Liver (tissue), 8 donors: ENCODE measurements at regions not wholly inside any gene's neighbourhood (a gene's known extent, or its start where the extent isn't known, plus 50 kb on each side); places are given as distances from the start of the nearest gene placed in this dataset.

Experiments used
- DNase-seq: peaks from one replicate; pipeline ENCODE4 v3.0.0-alpha.2; 2017; ENCODE audit warnings: low spot score
- H3K27ac ChIP-seq, 2 donors: one replicate each; pipeline ENCODE4 v1.7.0; 2013; ENCODE audit warnings: inconsistent platforms in 2 of 2, low read length in 2 of 2, control low read depth in 1 of 2, low read depth in 1 of 2, mild to moderate bottlenecking in 1 of 2
- H3K27me3 ChIP-seq, 4 donors: one replicate each; pipeline versions ENCODE4 v1.6.1 to v1.7.0; 2013; ENCODE audit warnings: low read length in 3 of 4, inconsistent platforms in 1 of 4, mild to moderate bottlenecking in 1 of 4, moderate library complexity in 1 of 4; ENCODE audit not compliant: control insufficient read depth in 4 of 4, insufficient read depth in 4 of 4
- H3K36me3 ChIP-seq, 4 donors: one replicate each; pipeline versions ENCODE4 v1.6.1 to v1.7.0; 2013; ENCODE audit warnings: low read length in 3 of 4, mild to moderate bottlenecking in 3 of 4, low read depth in 1 of 4, moderate library complexity in 1 of 4; ENCODE audit not compliant: control insufficient read depth in 4 of 4, insufficient read depth in 3 of 4
- H3K4me1 ChIP-seq, 4 donors: one replicate each; pipeline versions ENCODE4 v1.6.1 to v1.7.0; 2013; ENCODE audit warnings: low read length in 3 of 4, mild to moderate bottlenecking in 3 of 4, moderate library complexity in 1 of 4; ENCODE audit not compliant: control insufficient read depth in 4 of 4, insufficient read depth in 4 of 4
- H3K4me3 ChIP-seq, 3 donors: one replicate each; pipeline versions ENCODE4 v1.6.1 to v1.7.0; 2013; ENCODE audit warnings: low read length in 3 of 3, control low read depth in 1 of 3, low read depth in 1 of 3, mild to moderate bottlenecking in 1 of 3
- H3K9ac ChIP-seq, 2 donors: one replicate each; pipeline ENCODE4 v1.7.0; 2013; ENCODE audit warnings: low read length in 2 of 2, mild to moderate bottlenecking in 2 of 2, moderate library complexity in 2 of 2, control low read depth in 1 of 2, low read depth in 1 of 2
- H3K9me3 ChIP-seq, 4 donors: one replicate each; pipeline versions ENCODE4 v1.6.1 to v1.7.0; 2013; ENCODE audit warnings: low read length in 3 of 4; ENCODE audit not compliant: control insufficient read depth in 4 of 4
- FOXA1 ChIP-seq: IDR thresholded peaks from 2 replicates; pipeline ENCODE4 v1.6.1; 2016; ENCODE audit warnings: antibody characterized with exemption
- FOXA2 ChIP-seq: IDR thresholded peaks from 2 replicates; pipeline ENCODE4 v1.6.1; 2016; ENCODE audit warnings: antibody characterized with exemption
- GABPA ChIP-seq, 2 donors: IDR thresholded peaks in 1 of 2; conservative IDR thresholded peaks in 1 of 2; 2 replicates each; pipeline ENCODE4 v1.6.1; 2016; ENCODE audit warnings: antibody characterized with exemption in 2 of 2, mild to moderate bottlenecking in 1 of 2, moderate library complexity in 1 of 2
- HNF4A ChIP-seq, 2 donors: conservative IDR thresholded peaks; 2 replicates each; pipeline ENCODE4 v1.6.1; 2016; ENCODE audit warnings: antibody characterized with exemption in 2 of 2, mild to moderate bottlenecking in 2 of 2
- HNF4G ChIP-seq: IDR thresholded peaks from 2 replicates; pipeline ENCODE4 v1.6.1; 2016; ENCODE audit warnings: antibody characterized with exemption
- JUND ChIP-seq, 2 donors: IDR thresholded peaks; 2 replicates each; pipeline ENCODE4 v1.6.1; 2016; ENCODE audit warnings: antibody characterized with exemption in 2 of 2
- NR2F2 ChIP-seq: IDR thresholded peaks from 2 replicates; pipeline ENCODE4 v1.6.1; 2016; ENCODE audit warnings: antibody characterized with exemption
- RAD21 ChIP-seq, 2 donors: IDR thresholded peaks; 2 replicates each; pipeline ENCODE4 v1.6.1; 2016; ENCODE audit warnings: antibody characterized with exemption in 2 of 2, mild to moderate bottlenecking in 2 of 2
- RXRA ChIP-seq, 2 donors: IDR thresholded peaks; 2 replicates each; pipeline ENCODE4 v1.6.1; 2017 to 2018; ENCODE audit warnings: antibody characterized with exemption in 2 of 2, mild to moderate bottlenecking in 1 of 2
- SP1 ChIP-seq: IDR thresholded peaks from 2 replicates; pipeline ENCODE4 v1.6.1; 2018; ENCODE audit warnings: antibody characterized with exemption, mild to moderate bottlenecking
- TAF1 ChIP-seq: conservative IDR thresholded peaks from 2 replicates; pipeline ENCODE4 v1.6.1; 2016; ENCODE audit warnings: antibody characterized with exemption, mild to moderate bottlenecking
- YY1 ChIP-seq: IDR thresholded peaks from 2 replicates; pipeline ENCODE4 v1.6.1; 2016; ENCODE audit warnings: antibody characterized with exemption, mild to moderate bottlenecking
- WGBS: extraction: QIAGEN DNeasy Blood & Tissue Kit; methylation state at CpG from one replicate; pipeline ENCODE4 v1.1.7; 2013; 5-methylcytosine and 5-hydroxymethylcytosine counted together
- TF ChIP-seq, protein P1 (sequence below): IDR thresholded peaks from 2 replicates; pipeline ENCODE4 v1.6.1; 2016; ENCODE audit warnings: antibody characterized with exemption
- TF ChIP-seq, protein P2 (sequence below): fragments of 150-350 bp; IDR thresholded peaks from 2 replicates; pipeline ENCODE4 v1.5.1; 2017; ENCODE audit warnings: improper control_type of control experiment, low read depth, low read length; ENCODE audit not compliant: missing input control
- TF ChIP-seq, protein P3 (sequence below): IDR thresholded peaks from 2 replicates; pipeline ENCODE4 v1.6.1; 2016; ENCODE audit warnings: antibody characterized with exemption
- TF ChIP-seq, protein P4 (sequence below): IDR thresholded peaks from 2 replicates; pipeline ENCODE4 v1.6.1; 2016; ENCODE audit warnings: antibody characterized with exemption
- TF ChIP-seq, protein P5 (sequence below): IDR thresholded peaks from 2 replicates; pipeline ENCODE4 v1.6.1; 2016; ENCODE audit warnings: antibody characterized with exemption, mild to moderate bottlenecking
- donor health status: healthy.
- donor health status: healthy.
- donor health status: healthy.
- donor health status: healthy.
- donor health status: healthy.

DNA sequence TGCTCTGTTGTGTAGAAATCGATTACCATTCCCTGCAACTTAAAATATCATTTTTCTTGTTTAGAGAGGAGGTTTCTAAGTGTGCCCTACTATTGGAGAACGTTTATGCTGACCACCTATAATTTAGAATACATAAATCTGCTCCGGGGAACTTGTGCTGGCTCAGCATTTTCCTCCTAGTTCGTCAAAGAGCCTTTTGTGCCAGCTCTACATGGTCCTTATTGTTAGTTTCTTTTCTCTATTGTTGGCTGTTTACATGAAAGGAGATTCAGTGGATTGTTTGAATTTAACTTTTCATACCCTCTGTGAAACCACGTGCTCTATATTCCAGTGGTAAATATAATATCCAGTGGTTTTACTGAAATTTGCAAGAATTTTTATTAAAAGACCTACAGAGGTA lies 53.4 kb upstream of the ATP8A1 start (continued):
- no peak for TF ChIP-seq FOXA1

DNA sequence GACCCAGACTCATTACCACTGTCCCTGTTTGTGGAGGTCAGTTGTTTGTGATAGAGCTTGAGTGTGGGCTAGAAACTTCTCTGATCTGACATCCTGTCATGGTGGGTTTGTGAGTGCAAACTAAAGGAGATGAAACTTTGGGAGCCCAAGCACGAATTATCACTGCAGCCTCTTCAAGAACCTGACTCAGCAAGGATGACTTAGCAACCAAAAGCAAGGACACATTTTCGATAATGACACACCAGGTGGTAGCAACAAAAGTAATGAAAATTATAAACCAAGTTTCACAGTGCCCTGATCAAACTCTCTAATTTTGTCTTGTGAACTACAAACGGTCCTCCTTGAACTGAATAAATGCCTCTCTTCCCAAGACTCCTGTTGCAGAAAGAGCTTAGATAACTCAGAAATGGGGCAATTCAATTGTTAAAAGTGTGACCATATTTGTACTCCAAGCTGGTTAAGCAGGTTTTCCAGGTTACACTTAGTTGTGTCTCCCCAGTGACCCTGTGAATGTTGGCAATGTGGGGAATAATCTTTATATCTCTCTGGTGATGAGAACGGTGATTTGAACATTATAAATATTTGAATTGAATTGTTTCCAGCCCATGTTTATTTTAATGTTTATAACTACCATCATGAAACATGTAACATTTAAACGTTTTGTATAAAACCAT lies 52.6 kb upstream of the ATP8A1 start:
- no peak overlapping the region for H3K4me3 ChIP-seq
- H3K27me3 ChIP-seq: peaks cover 0 to 2% (median 2%) of the 10 kb centered on the region in 4 donors
- no peak for TF ChIP-seq FOXA2
- TF ChIP-seq TAF1: no peak
- TF ChIP-seq NR2F2: no peak
- no peak for TF ChIP-seq RAD21 (IDR thresholded peaks at IDR 0.05)
- TF ChIP-seq, protein P1, sequence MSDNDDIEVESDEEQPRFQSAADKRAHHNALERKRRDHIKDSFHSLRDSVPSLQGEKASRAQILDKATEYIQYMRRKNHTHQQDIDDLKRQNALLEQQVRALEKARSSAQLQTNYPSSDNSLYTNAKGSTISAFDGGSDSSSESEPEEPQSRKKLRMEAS: no peak
- TF ChIP-seq, protein P2, sequence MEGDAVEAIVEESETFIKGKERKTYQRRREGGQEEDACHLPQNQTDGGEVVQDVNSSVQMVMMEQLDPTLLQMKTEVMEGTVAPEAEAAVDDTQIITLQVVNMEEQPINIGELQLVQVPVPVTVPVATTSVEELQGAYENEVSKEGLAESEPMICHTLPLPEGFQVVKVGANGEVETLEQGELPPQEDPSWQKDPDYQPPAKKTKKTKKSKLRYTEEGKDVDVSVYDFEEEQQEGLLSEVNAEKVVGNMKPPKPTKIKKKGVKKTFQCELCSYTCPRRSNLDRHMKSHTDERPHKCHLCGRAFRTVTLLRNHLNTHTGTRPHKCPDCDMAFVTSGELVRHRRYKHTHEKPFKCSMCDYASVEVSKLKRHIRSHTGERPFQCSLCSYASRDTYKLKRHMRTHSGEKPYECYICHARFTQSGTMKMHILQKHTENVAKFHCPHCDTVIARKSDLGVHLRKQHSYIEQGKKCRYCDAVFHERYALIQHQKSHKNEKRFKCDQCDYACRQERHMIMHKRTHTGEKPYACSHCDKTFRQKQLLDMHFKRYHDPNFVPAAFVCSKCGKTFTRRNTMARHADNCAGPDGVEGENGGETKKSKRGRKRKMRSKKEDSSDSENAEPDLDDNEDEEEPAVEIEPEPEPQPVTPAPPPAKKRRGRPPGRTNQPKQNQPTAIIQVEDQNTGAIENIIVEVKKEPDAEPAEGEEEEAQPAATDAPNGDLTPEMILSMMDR: no peak
- no peak for TF ChIP-seq SP1
- TF ChIP-seq, protein P3, sequence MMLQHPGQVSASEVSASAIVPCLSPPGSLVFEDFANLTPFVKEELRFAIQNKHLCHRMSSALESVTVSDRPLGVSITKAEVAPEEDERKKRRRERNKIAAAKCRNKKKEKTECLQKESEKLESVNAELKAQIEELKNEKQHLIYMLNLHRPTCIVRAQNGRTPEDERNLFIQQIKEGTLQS: no peak
- no peak for TF ChIP-seq YY1
- no peak for TF ChIP-seq JUND (IDR thresholded peaks at IDR 0.05)
- no peak for TF ChIP-seq HNF4G
- TF ChIP-seq, protein P4, sequence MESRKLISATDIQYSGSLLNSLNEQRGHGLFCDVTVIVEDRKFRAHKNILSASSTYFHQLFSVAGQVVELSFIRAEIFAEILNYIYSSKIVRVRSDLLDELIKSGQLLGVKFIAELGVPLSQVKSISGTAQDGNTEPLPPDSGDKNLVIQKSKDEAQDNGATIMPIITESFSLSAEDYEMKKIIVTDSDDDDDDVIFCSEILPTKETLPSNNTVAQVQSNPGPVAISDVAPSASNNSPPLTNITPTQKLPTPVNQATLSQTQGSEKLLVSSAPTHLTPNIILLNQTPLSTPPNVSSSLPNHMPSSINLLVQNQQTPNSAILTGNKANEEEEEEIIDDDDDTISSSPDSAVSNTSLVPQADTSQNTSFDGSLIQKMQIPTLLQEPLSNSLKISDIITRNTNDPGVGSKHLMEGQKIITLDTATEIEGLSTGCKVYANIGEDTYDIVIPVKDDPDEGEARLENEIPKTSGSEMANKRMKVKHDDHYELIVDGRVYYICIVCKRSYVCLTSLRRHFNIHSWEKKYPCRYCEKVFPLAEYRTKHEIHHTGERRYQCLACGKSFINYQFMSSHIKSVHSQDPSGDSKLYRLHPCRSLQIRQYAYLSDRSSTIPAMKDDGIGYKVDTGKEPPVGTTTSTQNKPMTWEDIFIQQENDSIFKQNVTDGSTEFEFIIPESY: no peak
- no peak for TF ChIP-seq GABPA (IDR thresholded peaks at IDR 0.05 in 1 of 2, conservative IDR thresholded peaks at IDR 0.05 in 1 of 2)
- H3K36me3 ChIP-seq: no peaks in the 10 kb centered on the region
- 49% methylated on average over 5 of the region's 5 CpGs for WGBS
- H3K9me3 ChIP-seq: no peaks in the 10 kb centered on the region
- no peak for DNase-seq
- H3K4me1 ChIP-seq: no peaks in the 10 kb centered on the region
- no peak overlapping the region for H3K27ac ChIP-seq
- no peak overlapping the region for H3K9ac ChIP-seq

DNA sequence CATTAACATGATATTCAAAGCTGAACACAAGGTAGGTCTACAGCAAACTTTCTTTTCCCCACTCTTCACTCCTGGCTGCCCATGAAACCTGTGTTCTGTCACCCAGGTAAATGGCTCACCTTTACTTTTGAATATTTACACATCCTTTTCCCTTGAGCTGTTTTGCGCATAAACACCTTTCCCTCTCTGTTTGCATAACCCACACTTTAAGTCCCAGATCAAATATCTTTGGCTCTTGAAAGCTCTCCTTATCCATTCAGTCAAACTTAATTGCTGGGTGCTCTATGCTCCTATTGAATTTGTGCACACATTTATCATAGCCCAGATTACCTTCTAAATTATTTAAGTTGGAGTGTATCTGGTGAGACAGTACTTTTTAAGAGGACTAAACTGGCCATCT lies 51.7 kb upstream of the ATP8A1 start:
- H3K27me3 ChIP-seq: peaks cover 0 to 2% (median 2%) of the 10 kb centered on the region in 4 donors
- H3K9me3 ChIP-seq: no peaks in the 10 kb centered on the region
- no peak overlapping the region for H3K9ac ChIP-seq
- no peaks in the 10 kb centered on the region for H3K4me1 ChIP-seq
- no peak for DNase-seq
- no peaks in the 10 kb centered on the region for H3K36me3 ChIP-seq
- 58% methylated on average over 1 of the region's 1 CpG for WGBS
- TF ChIP-seq RXRA (IDR thresholded peaks at IDR 0.05) (no peak), FOXA2 (no peak), FOXA1 (no peak), HNF4A (conservative IDR thresholded peaks at IDR 0.05) (no peak), NR2F2 (no peak), SP1 (no peak), JUND (IDR thresholded peaks at IDR 0.05) (no peak), GABPA (IDR thresholded peaks at IDR 0.05 in 1 of 2, conservative IDR thresholded peaks at IDR 0.05 in 1 of 2) (no peak), TAF1 (no peak), YY1 (no peak)
- TF ChIP-seq, protein P2: no peak
- TF ChIP-seq, protein P5, sequence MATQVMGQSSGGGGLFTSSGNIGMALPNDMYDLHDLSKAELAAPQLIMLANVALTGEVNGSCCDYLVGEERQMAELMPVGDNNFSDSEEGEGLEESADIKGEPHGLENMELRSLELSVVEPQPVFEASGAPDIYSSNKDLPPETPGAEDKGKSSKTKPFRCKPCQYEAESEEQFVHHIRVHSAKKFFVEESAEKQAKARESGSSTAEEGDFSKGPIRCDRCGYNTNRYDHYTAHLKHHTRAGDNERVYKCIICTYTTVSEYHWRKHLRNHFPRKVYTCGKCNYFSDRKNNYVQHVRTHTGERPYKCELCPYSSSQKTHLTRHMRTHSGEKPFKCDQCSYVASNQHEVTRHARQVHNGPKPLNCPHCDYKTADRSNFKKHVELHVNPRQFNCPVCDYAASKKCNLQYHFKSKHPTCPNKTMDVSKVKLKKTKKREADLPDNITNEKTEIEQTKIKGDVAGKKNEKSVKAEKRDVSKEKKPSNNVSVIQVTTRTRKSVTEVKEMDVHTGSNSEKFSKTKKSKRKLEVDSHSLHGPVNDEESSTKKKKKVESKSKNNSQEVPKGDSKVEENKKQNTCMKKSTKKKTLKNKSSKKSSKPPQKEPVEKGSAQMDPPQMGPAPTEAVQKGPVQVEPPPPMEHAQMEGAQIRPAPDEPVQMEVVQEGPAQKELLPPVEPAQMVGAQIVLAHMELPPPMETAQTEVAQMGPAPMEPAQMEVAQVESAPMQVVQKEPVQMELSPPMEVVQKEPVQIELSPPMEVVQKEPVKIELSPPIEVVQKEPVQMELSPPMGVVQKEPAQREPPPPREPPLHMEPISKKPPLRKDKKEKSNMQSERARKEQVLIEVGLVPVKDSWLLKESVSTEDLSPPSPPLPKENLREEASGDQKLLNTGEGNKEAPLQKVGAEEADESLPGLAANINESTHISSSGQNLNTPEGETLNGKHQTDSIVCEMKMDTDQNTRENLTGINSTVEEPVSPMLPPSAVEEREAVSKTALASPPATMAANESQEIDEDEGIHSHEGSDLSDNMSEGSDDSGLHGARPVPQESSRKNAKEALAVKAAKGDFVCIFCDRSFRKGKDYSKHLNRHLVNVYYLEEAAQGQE: no peak
- TF ChIP-seq, protein P3: no peak
- no peak overlapping the region for H3K27ac ChIP-seq
- no peak overlapping the region for H3K4me3 ChIP-seq
